ENCODE measurements at regions not wholly inside any gene's neighbourhood (a gene's known extent, or its start where the extent isn't known, plus 50 kb on each side); places are given as distances from the start of the nearest gene placed in this dataset.
A peak's percentile ranks its signal among the peaks of the same experiment; 100 is the strongest.
"Not testable (repeated sequence)": the region's sequence is repeated elsewhere in the genome, so short reads cannot be mapped to it uniquely, and the experiment has no call there.

- DNase-seq (ENCODE audit: missing footprints) (no peak), ATAC-seq (no peak)
- intact Hi-C loops (cut with DNase I) = no loop called here
Observed at GRCh38 chr1:228882771-228883450, 147.6 kb downstream of the RHOU start.

- ATAC-seq (no peak), DNase-seq (ENCODE audit: missing footprints) (no peak)
- intact Hi-C loops (cut with DNase I) = no loop called here
Observed at GRCh38 chr1:228883535-228883934, 148.3 kb downstream of the RHOU start.

- ATAC-seq = no peak
- no peak for DNase-seq (ENCODE audit: missing footprints)
- intact Hi-C loops (cut with DNase I) = no loop called here
Observed at GRCh38 chr1:228884196-228884595, 148.9 kb downstream of the RHOU start.

- ATAC-seq = no peak
- intact Hi-C loops (cut with DNase I) = no loop called here
- DNase-seq (ENCODE audit: missing footprints) = no peak
Observed at GRCh38 chr1:228884615-228885566, 149.6 kb downstream of the RHOU start.

GRCh38 chr1:228885845-228886244, 150.6 kb downstream of the RHOU start:
- intact Hi-C loops (cut with DNase I) = no loop called here
- DNase-seq (ENCODE audit: missing footprints) (no peak), ATAC-seq (no peak)

- intact Hi-C loops (cut with DNase I) = no loop called here
- no peak for DNase-seq (ENCODE audit: missing footprints)
- ATAC-seq = no peak
Observed at GRCh38 chr1:228887101-228887500, 151.8 kb downstream of the RHOU start.

- intact Hi-C loops (cut with DNase I) = no loop called here
Observed at GRCh38 chr1:228887960-228888359, 152.7 kb downstream of the RHOU start.

GRCh38 chr1:228889289-228889688, 154.0 kb downstream of the RHOU start:
- DNase-seq (ENCODE audit: missing footprints) (no peak), ATAC-seq (no peak)
- intact Hi-C loops (cut with DNase I) = no loop called here

More at GRCh38 chr1:228887960-228888359, 152.7 kb downstream of the RHOU start:
- ATAC-seq (no peak), DNase-seq (ENCODE audit: missing footprints) (no peak)

- no peak for DNase-seq (ENCODE audit: missing footprints)
- intact Hi-C loops (cut with DNase I) = no loop called here
- no peak for ATAC-seq
Observed at GRCh38 chr1:228891272-228892034, 156.2 kb downstream of the RHOU start.

- ATAC-seq; intact Hi-C loops (cut with DNase I): not testable (repeated sequence)
Observed at GRCh38 chr1:228892200-228892599, 156.9 kb downstream of the RHOU start.

GRCh38 chr1:228894442-228894989, 159.2 kb downstream of the RHOU start:
- ATAC-seq = no peak
- intact Hi-C loops (cut with DNase I) = no loop called here
- DNase-seq (ENCODE audit: missing footprints) = no peak

More at GRCh38 chr1:228892200-228892599, 156.9 kb downstream of the RHOU start:
- DNase-seq (ENCODE audit: missing footprints) = not testable (repeated sequence)

GRCh38 chr1:228897901-228898300, 162.6 kb downstream of the RHOU start:
- intact Hi-C loops (cut with DNase I) = no loop called here
- no peak for ATAC-seq
- no peak for DNase-seq (ENCODE audit: missing footprints)

GRCh38 chr1:228898582-228898992, 163.3 kb downstream of the RHOU start:
- ATAC-seq (no peak), DNase-seq (ENCODE audit: missing footprints) (no peak)
- intact Hi-C loops (cut with DNase I) = no loop called here

- ATAC-seq (no peak), DNase-seq (ENCODE audit: missing footprints) (no peak)
- intact Hi-C loops (cut with DNase I) = no loop called here
Observed at GRCh38 chr1:228899421-228899956, 164.2 kb downstream of the RHOU start.

- DNase-seq (ENCODE audit: missing footprints) = no peak
- intact Hi-C loops (cut with DNase I) = no loop called here
- peak; percentile 31 for ATAC-seq
Observed at GRCh38 chr1:228900099-228900885, 165.0 kb downstream of the RHOU start.

- DNase-seq (ENCODE audit: missing footprints) (no peak), ATAC-seq (no peak)
- intact Hi-C loops (cut with DNase I) = no loop called here
Observed at GRCh38 chr1:228900886-228901392, 165.7 kb downstream of the RHOU start.

- ATAC-seq (no peak), DNase-seq (ENCODE audit: missing footprints) (no peak)
- intact Hi-C loops (cut with DNase I) = no loop called here
Observed at GRCh38 chr1:228901936-228902681, 166.8 kb downstream of the RHOU start.

All from Right ventricle myocardium inferior (tissue), 1 donor.